Endothelial cell of umbilical vein (primary cell): ENCODE measurements at regions not wholly inside any gene's neighbourhood (a gene's known extent, or its start where the extent isn't known, plus 50 kb on each side); places are given as distances from the start of the nearest gene placed in this dataset.
A peak's percentile ranks its signal among the peaks of the same experiment; 100 is the strongest.

Source experiments
- BruUV-seq: library from RNA; stranded (reverse); fragments of 400-500 nt; replicated peaks from 2 replicates; lab custom pipeline; 2021; lab: Mats Ljungman, UMichigan
- CTCF ChIA-PET: fragments of 300-600, 350-600 bp; sonication (Branson Sonifier 250); formaldehyde crosslinking; loops from one replicate; lab custom pipeline; 2021; ENCODE audit warnings: antibody characterized with exemption, inconsistent platforms; lab: Charles Lee
- POLR2A ChIA-PET: fragments of 300-600, 350-600 bp; sonication (Branson Sonifier 250); formaldehyde crosslinking; loops from one replicate; lab custom pipeline; 2021; ENCODE audit warnings: antibody characterized with exemption, inconsistent platforms; lab: Charles Lee
- DNase-seq: peaks from one replicate; pipeline ENCODE4 v3.0.0-alpha.2; 2011; ENCODE audit warnings: low read depth, low spot score
- FAIRE-seq: peaks from 2 replicates; lab custom pipeline; 2011; peaks lifted over from hg19 to GRCh38; lab: Jason Lieb, UNC
- H2AFZ ChIP-seq: 2 replicates; pipeline ENCODE4 v1.6.0; 2012; ENCODE audit warnings: low read depth, low read length, control low read depth, inconsistent platforms
- H3K27ac ChIP-seq: 2 replicates; pipeline ENCODE4 v1.5.1; 2011; ENCODE audit warnings: low read depth, mild to moderate bottlenecking, control low read depth, low read length, moderate library complexity; ENCODE audit not compliant: insufficient read depth
- H3K27me3 ChIP-seq, 2 experiments: 2 replicates each; pipeline versions ENCODE4 v1.6.0 to v1.6.1; 2011; ENCODE audit warnings: low read length in 2 of 2, mixed read lengths in 1 of 2; ENCODE audit not compliant: control insufficient read depth in 2 of 2, insufficient read depth in 2 of 2
- H3K36me3 ChIP-seq, 2 experiments: 2 replicates in 1 of 2; 3 replicates in 1 of 2; pipeline ENCODE4 v1.5.1; 2011; ENCODE audit warnings: low read length in 2 of 2, mild to moderate bottlenecking in 1 of 2, moderate library complexity in 1 of 2; ENCODE audit not compliant: control insufficient read depth in 2 of 2, insufficient read depth in 2 of 2; ENCODE audit errors: extremely low read depth in 1 of 2
- H3K4me1 ChIP-seq: 3 replicates; pipeline ENCODE4 v1.5.1; 2011; ENCODE audit warnings: mild to moderate bottlenecking, low read length; ENCODE audit not compliant: control insufficient read depth, insufficient read depth; ENCODE audit errors: extremely low read depth
- H3K4me2 ChIP-seq: 2 replicates; pipeline ENCODE4 v1.6.1; 2011; ENCODE audit warnings: low read length, control low read depth, mixed read lengths; ENCODE audit not compliant: insufficient read depth
- H3K4me3 ChIP-seq, 3 experiments: fragments of 200-600 bp in 1 of 3; sonication (generic), shearing (Covaris generic) in 1 of 3; replicated peaks in 1 of 3; 2 replicates each; pipeline ENCODE4 v1.5.1; 2011 to 2016; ENCODE audit warnings: control low read depth in 3 of 3, low read length in 3 of 3, mild to moderate bottlenecking in 2 of 3, inconsistent platforms in 1 of 3, low read depth in 1 of 3, moderate library complexity in 1 of 3; ENCODE audit not compliant: insufficient read depth in 1 of 3
- H3K79me2 ChIP-seq: 2 replicates; pipeline ENCODE4 v1.6.0; 2012; ENCODE audit warnings: low read length, inconsistent platforms; ENCODE audit not compliant: control insufficient read depth, insufficient read depth
- H3K9ac ChIP-seq: replicated peaks from 2 replicates; pipeline ENCODE3; 2011; ENCODE audit warnings: low read length, control low read depth; ENCODE audit not compliant: insufficient read depth; ENCODE audit errors: extremely low read depth
- H3K9me1 ChIP-seq: replicated peaks from 3 replicates; pipeline ENCODE4 v1.6.0; 2011; ENCODE audit warnings: mild to moderate bottlenecking, low read length; ENCODE audit not compliant: control insufficient read depth, insufficient read depth; ENCODE audit errors: extremely low read depth
- H3K9me3 ChIP-seq: replicated peaks from 2 replicates; pipeline ENCODE4 v1.5.1; 2012; ENCODE audit warnings: low read length, inconsistent platforms; ENCODE audit not compliant: control insufficient read depth, insufficient read depth
- H4K20me1 ChIP-seq: replicated peaks from 2 replicates; pipeline ENCODE3; 2011; ENCODE audit warnings: mild to moderate bottlenecking, low read length; ENCODE audit not compliant: control insufficient read depth, insufficient read depth; ENCODE audit errors: extremely low read depth
- EZH2 ChIP-seq: IDR thresholded peaks from 2 replicates; pipeline ENCODE4 v1.6.1; 2012; ENCODE audit warnings: borderline replicate concordance, low read depth, mild to moderate bottlenecking, moderate library complexity, low read length, inconsistent platforms; ENCODE audit not compliant: severe bottlenecking
- FOS ChIP-seq: IDR thresholded peaks from 2 replicates; pipeline ENCODE4 v1.6.1; 2011; ENCODE audit warnings: mild to moderate bottlenecking, low read length, moderate library complexity, borderline replicate concordance; ENCODE audit not compliant: insufficient read depth
- POLR2A ChIP-seq: IDR thresholded peaks from 2 replicates; pipeline ENCODE4 v1.6.1; 2012; ENCODE audit warnings: low read depth, mild to moderate bottlenecking, control low read depth, low read length
- dilution Hi-C: fragments of 300-500 bp; cut with MboI; formaldehyde crosslinking; loops from one replicate; pipeline ENCODE4 v1.15.0; 2019; ENCODE audit warnings: low sequenced_read_pairs; ENCODE audit not compliant: extremely low pct_ligation_motif_present
- intact Hi-C: fragments of 100-400 bp; cut with micrococcal nuclease; formaldehyde crosslinking; loops from one replicate; pipeline ENCODE4 v1.10.0; 2022
- TF ChIP-seq, protein P1 (sequence below): IDR thresholded peaks from 2 replicates; pipeline ENCODE4 v1.6.1; 2011; ENCODE audit not compliant: insufficient read depth, insufficient read length

DNA sequence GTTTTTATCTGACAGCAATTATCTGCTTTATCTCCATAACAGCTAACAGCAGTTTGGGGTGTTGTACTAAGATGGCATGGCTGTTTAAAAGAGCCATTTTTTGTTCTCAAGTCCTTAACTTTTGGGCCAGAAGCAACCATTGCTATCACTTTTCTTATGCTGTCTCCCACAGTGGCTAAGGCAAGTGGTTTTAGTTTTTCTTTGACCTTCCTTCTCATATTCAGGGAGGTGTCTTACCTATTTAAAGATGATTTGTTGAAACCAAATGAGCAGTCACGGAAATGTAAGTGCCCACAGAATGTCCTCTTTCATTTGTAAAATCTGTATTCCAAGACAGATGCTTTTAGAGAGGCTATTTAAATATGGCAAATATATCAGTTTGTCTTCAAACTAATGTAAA, 96.8 kb upstream of the USP15 start:
- Histone ChIP-seq H3K4me2 (no peak overlapping the region), H3K36me3 (no peaks in the 10 kb centered on the region), H3K27ac (no peak overlapping the region), H3K4me1 (no peaks in the 10 kb centered on the region), H4K20me1 (no peaks in the 10 kb centered on the region), H3K79me2 (no peaks in the 10 kb centered on the region), H3K27me3 (no peaks in the 10 kb centered on the region), H3K9ac (no peak overlapping the region), H2AFZ (no peak overlapping the region), H3K4me3 (no peak overlapping the region), H3K9me3 (no peaks in the 10 kb centered on the region), H3K9me1 (no peaks in the 10 kb centered on the region)
- TF ChIP-seq POLR2A (no peak), EZH2 (no peak), FOS (no peak)
- TF ChIP-seq, protein P1, sequence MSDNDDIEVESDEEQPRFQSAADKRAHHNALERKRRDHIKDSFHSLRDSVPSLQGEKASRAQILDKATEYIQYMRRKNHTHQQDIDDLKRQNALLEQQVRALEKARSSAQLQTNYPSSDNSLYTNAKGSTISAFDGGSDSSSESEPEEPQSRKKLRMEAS, result no peak
- intact Hi-C loops (no loop called here), dilution Hi-C loops (no loop called here)
- no TSS peak for BruUV-seq
- ChIA-PET CTCF (no interaction called here), POLR2A (no interaction called here)
- no peak for DNase-seq
- no peak for FAIRE-seq

DNA sequence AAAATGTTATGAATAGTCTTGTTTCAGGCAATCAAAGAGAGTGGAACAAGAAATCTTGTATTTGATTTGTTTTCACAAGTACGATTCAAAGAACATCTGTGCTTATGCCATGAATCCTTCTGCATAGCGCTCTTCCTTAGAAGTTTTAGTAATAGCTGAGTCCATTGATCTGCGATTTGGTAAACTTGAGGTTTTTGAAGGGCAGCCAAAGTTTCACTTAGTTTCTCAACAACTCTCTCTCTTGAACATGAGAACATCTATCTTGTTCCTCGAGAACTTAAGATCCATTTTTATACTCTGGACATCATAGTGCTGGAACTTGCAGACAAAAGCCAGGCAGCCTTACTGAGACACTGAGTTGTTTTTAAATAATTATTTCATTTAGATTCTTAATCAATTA, 96.2 kb upstream of the USP15 start:
- Histone ChIP-seq H3K4me3 (no peak overlapping the region), H3K27ac (no peak overlapping the region), H3K4me1 (no peaks in the 10 kb centered on the region), H2AFZ (no peak overlapping the region), H3K9me3 (no peaks in the 10 kb centered on the region), H3K9me1 (no peaks in the 10 kb centered on the region), H3K79me2 (no peaks in the 10 kb centered on the region), H3K9ac (no peak overlapping the region), H3K27me3 (no peaks in the 10 kb centered on the region), H3K4me2 (no peak overlapping the region), H4K20me1 (no peaks in the 10 kb centered on the region), H3K36me3 (no peaks in the 10 kb centered on the region)
- dilution Hi-C loops, result no loop called here
- POLR2A ChIA-PET, result no interaction called here
- TF ChIP-seq FOS, result no peak
- TF ChIP-seq, protein P1, result no peak
- no peak for DNase-seq
- intact Hi-C loops, result no loop called here
- CTCF ChIA-PET, result no interaction called here
- no TSS peak for BruUV-seq
- peak; percentile 8 for FAIRE-seq
